ENCODE measurements at regions not wholly inside any gene's neighbourhood (a gene's known extent, or its start where the extent isn't known, plus 50 kb on each side); places are given as distances from the start of the nearest gene placed in this dataset.

- H3K4me3 ChIP-seq (ENCODE audit: low read depth, low read length), result no peak overlapping the region
- TF ChIP-seq CTCF (IDR thresholded peaks at IDR 0.05; ENCODE audit: low read depth, low read length), result no peak
Measured at GRCh38 chr6:145227593-145227992, 507.7 kb downstream of the EPM2A start.

- no peak overlapping the region for H3K4me3 ChIP-seq (ENCODE audit: low read depth, low read length)
- no peak for TF ChIP-seq CTCF (IDR thresholded peaks at IDR 0.05; ENCODE audit: low read depth, low read length)
Measured at GRCh38 chr6:145228962-145229582, 506.2 kb downstream of the EPM2A start.

GRCh38 chr6:145233955-145234354 is 501.4 kb downstream of the EPM2A start:
- no peak for TF ChIP-seq CTCF (IDR thresholded peaks at IDR 0.05; ENCODE audit: low read depth, low read length)
- no peak overlapping the region for H3K4me3 ChIP-seq (ENCODE audit: low read depth, low read length)

- H3K4me3 ChIP-seq (ENCODE audit: low read depth, low read length), result no peak overlapping the region
- TF ChIP-seq CTCF (IDR thresholded peaks at IDR 0.05; ENCODE audit: low read depth, low read length), result no peak
Measured at GRCh38 chr6:145235207-145235606, 500.1 kb downstream of the EPM2A start.

- H3K4me3 ChIP-seq (ENCODE audit: low read depth, low read length), result no peak overlapping the region
- no peak for TF ChIP-seq CTCF (IDR thresholded peaks at IDR 0.05; ENCODE audit: low read depth, low read length)
Measured at GRCh38 chr6:145238787-145239186, 496.5 kb downstream of the EPM2A start.

- no peak for TF ChIP-seq CTCF (IDR thresholded peaks at IDR 0.05; ENCODE audit: low read depth, low read length)
- H3K4me3 ChIP-seq (ENCODE audit: low read depth, low read length), result no peak overlapping the region
Measured at GRCh38 chr6:145241039-145241438, 494.3 kb downstream of the EPM2A start.

- TF ChIP-seq CTCF (IDR thresholded peaks at IDR 0.05; ENCODE audit: low read depth, low read length), result no peak
- H3K4me3 ChIP-seq (ENCODE audit: low read depth, low read length), result no peak overlapping the region
Measured at GRCh38 chr6:145241721-145242120, 493.6 kb downstream of the EPM2A start.

Measured in WI38 (cell line).